SK-N-MC (cell line): ENCODE measurements at regions not wholly inside any gene's neighbourhood (a gene's known extent, or its start where the extent isn't known, plus 50 kb on each side); places are given as distances from the start of the nearest gene placed in this dataset.

Source experiments
- EZH2 ChIP-seq: fragments of 200-600 bp; sonication (generic); IDR thresholded peaks from one replicate; pipeline ENCODE4 v1.6.1; 2017; ENCODE audit warnings: antibody characterized with exemption
- FOXP2 ChIP-seq: optimal IDR thresholded peaks from 2 replicates; pipeline ENCODE3; 2011; ENCODE audit warnings: mild to moderate bottlenecking, moderate library complexity; ENCODE audit not compliant: insufficient read depth; ENCODE audit errors: extremely low read length, control extremely low read depth
- POLR2AphosphoS5 ChIP-seq: IDR thresholded peaks from 2 replicates; pipeline ENCODE4 v1.6.1; 2012; ENCODE audit warnings: mild to moderate bottlenecking, low read depth, low read length, borderline replicate concordance

- TF ChIP-seq POLR2AphosphoS5, result no peak
- no peak for TF ChIP-seq EZH2
- no peak for TF ChIP-seq FOXP2
Observed at GRCh38 chr13:102530751-102531150, 66.0 kb upstream of the TPP2 start.
